HG02610 (cell line): ENCODE measurements at regions not wholly inside any gene's neighbourhood (a gene's known extent, or its start where the extent isn't known, plus 50 kb on each side); places are given as distances from the start of the nearest gene placed in this dataset.
A peak's percentile ranks its signal among the peaks of the same experiment; 100 is the strongest.
"Not testable (repeated sequence)": the region's sequence is repeated elsewhere in the genome, so short reads cannot be mapped to it uniquely, and the experiment has no call there.

Source experiments
- ATAC-seq: cut with Tn5 transposase; IDR thresholded peaks from one replicate; pipeline ENCODE4 v1.9.1; 2021; ENCODE audit warnings: mild to moderate bottlenecking, moderate library complexity; ENCODE audit not compliant: unreplicated experiment

DNA sequence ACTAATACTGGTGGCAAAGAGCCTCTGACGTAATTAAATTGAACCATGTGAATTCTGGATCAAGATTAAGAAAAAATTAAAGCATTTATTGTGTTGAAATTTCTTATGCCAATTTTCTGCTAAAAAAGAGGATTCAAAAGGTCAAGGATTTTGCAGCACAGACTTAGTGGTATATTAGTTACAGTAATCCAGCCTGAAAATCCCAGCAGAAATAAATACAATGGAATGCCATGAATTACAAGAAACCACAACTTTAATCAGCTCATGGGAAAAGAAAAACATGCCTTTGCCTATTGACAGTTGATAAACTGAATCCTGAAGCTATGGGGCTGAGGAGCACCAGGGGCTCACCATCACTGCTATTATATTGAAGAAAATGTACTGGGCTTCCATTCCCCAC, 114.8 kb upstream of the SATB2 start:
- ATAC-seq, result no peak

GRCh38 chr2:199570934-199571333, 113.2 kb upstream of the SATB2 start:
- no peak for ATAC-seq

DNA sequence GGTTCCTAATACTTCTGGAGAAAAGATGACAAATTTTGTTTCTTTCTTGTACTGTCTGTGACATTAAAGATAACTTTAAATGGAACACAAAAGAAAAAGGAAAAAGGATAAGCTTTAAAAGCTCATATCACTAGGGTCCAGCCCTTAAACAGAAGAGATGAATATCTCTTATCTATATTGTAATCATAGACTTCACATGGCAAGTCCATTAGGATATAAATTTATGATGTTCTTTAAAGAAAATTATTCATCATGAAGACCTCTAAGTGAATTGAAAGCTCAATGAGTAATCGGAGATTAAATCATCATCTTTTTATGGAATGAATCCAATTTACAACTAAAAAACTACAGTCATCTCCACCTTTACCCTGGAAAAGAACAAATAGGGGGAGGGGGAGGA, 111.6 kb upstream of the SATB2 start:
- no peak for ATAC-seq

DNA sequence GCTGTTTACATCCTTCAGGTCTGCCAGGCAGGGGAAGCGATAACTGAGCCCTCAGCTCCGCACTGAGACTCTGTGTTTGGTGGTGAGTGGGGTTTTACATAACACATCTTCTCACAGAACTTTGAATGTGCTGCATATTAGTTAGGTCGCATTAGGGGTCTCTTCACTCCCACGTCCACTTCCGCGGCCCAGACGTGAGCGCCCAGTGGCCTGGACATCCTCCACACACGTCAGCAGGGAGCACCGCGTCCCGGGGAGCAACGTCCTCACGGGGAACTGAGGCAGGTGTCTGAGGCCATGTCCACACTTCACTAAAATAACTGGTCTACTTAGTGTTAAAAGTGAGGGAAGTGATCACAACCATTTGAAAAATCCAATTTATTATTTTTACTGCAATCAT, 100.4 kb upstream of the SATB2 start:
- ATAC-seq, result no peak

GRCh38 chr2:199556527-199557285, 99.0 kb upstream of the SATB2 start:
- ATAC-seq, result no peak

GRCh38 chr2:199554026-199554425, 96.3 kb upstream of the SATB2 start:
- ATAC-seq, result no peak

- ATAC-seq, result no peak
These were observed 94.4 kb upstream of the SATB2 start for GRCh38 chr2:199552141-199552540.

GRCh38 chr2:199543606-199544172, 86.0 kb upstream of the SATB2 start:
- no peak for ATAC-seq

DNA sequence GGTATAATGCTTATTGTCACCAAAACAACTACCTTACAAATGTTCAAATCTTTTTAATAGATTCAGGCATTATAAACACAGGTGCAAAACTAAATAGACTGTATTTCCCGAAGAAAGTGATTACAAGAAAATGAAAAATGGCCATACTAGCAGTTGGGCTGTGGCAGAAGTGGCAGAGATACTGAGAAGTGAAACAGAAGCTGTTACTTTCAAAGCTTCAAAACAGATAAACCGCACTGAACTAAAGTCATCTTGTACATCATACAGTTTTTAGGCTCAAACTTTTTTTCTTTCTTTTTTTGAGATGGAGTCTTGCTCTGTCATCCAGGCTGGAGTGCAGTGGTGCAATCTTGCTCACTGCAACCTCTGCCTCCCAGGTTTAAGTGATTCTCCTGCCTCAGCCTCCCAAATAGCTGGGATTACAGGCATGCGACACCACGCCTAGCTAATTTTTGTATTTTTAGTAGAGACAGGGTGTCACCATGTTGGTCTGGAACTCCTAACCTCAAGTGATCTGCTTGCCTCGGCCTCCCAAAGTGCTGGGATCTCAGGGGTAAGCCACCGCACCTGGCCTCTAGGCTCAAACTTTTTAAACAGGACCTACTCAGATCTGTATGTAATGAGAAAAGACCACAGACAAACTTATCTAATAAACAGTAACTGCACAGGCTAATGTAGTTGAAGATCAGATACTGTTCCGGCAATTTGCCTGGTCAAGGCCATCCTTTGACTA, 77.9 kb upstream of the SATB2 start:
- no peak for ATAC-seq

DNA sequence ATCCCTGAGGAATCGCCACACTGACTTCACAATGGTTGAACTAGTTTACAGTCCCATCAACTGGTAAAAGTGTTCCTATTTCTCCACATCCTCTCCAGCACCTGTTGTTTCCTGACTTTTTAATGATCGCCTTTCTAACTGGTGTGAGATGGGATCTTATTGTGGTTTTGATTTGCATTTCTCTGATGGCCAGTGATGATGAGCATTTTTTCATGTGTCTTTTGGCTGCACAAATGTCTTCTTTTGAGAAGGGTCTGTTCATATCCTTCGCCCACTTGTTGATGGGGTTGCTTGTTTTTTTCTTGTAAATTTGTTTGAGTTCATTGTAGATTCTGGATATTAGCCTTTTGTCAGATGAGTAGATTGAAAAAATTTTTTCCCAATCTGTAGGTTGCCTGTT, 76.1 kb upstream of the SATB2 start:
- ATAC-seq, result not testable (repeated sequence)

GRCh38 chr2:199527071-199527470, 69.3 kb upstream of the SATB2 start:
- no peak for ATAC-seq

DNA sequence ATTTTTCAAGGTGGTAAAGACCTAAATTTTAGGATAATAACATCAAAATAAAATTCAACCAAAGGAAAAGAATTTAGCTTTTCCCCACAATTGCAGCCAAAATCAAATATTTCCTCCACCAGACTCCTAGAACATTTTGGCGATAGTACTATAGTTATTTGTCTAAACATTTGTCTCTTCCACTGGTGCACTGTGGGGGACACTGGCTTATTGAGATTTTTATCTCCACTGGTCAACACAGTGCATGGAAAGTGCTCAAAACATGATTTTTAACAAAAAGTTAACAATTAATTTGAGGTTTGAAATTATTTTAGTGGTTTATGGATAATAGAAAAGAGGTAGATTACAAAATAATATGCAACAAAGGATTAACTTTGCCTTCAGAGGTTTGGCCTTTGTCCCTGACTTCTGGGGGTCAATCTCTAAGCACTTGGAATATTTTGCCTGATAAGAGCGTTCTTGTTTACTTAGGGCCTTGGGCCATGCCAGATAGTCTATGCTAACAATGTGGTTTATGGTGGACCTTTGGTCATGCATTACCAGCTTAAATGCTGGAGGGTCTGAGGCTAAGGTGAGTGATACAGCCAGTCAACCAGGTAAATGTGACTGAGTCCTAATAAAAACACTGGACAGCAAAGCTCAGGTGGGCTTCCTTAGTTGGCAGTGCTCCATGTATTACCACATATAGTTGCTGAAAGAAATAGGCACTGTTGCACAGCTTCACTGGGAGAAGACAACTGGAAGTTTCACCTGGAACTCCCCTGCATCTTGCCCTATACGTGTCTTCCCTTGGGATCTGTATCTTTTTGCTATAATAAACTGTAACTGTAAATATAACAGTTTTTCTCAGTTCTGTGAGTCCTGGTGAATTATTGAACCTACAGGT, 67.2 kb upstream of the SATB2 start:
- ATAC-seq, result no peak

GRCh38 chr2:199509403-199509802, 51.7 kb upstream of the SATB2 start:
- peak; percentile 96 for ATAC-seq
